ENCODE measurements at regions not wholly inside any gene's neighbourhood (a gene's known extent, or its start where the extent isn't known, plus 50 kb on each side); places are given as distances from the start of the nearest gene placed in this dataset.
A peak's percentile ranks its signal among the peaks of the same experiment; 100 is the strongest.
"Not testable (repeated sequence)": the region's sequence is repeated elsewhere in the genome, so short reads cannot be mapped to it uniquely, and the experiment has no call there.

GRCh38 chr5:21051945-21052344, 1063.9 kb upstream of the CDH18 start:
- DNase-seq (ENCODE audit: low spot score) = no peak

GRCh38 chr5:21049901-21050300, 1061.9 kb upstream of the CDH18 start:
- DNase-seq (ENCODE audit: low spot score) = no peak

- DNase-seq (ENCODE audit: low spot score) = no peak
These were observed 1043.0 kb upstream of the CDH18 start for GRCh38 chr5:21030981-21031380.

- no peak for DNase-seq (ENCODE audit: low spot score)
These were observed 1037.0 kb upstream of the CDH18 start for GRCh38 chr5:21024966-21025365.

GRCh38 chr5:21013237-21013636, 1025.2 kb upstream of the CDH18 start:
- no peak for DNase-seq (ENCODE audit: low spot score)

- no peak for DNase-seq (ENCODE audit: low spot score)
These were observed 1019.8 kb upstream of the CDH18 start for GRCh38 chr5:21007781-21008180.

- DNase-seq (ENCODE audit: low spot score) = not testable (repeated sequence)
These were observed 1000.9 kb upstream of the CDH18 start for GRCh38 chr5:20988933-20989332.

GRCh38 chr5:20985754-20986153, 997.8 kb upstream of the CDH18 start:
- no peak for DNase-seq (ENCODE audit: low spot score)

- no peak for DNase-seq (ENCODE audit: low spot score)
These were observed 986.4 kb upstream of the CDH18 start for GRCh38 chr5:20974426-20974825.

- no peak for DNase-seq (ENCODE audit: low spot score)
These were observed 984.5 kb upstream of the CDH18 start for GRCh38 chr5:20972419-20972925.

GRCh38 chr5:20959347-20959746, 971.3 kb upstream of the CDH18 start:
- no peak for DNase-seq (ENCODE audit: low spot score)

- DNase-seq (ENCODE audit: low spot score) = no peak
These were observed 970.6 kb upstream of the CDH18 start for GRCh38 chr5:20958641-20959040.

GRCh38 chr5:20956134-20956533, 968.1 kb upstream of the CDH18 start:
- DNase-seq (ENCODE audit: low spot score) = no peak

- DNase-seq (ENCODE audit: low spot score) = no peak
These were observed 961.6 kb upstream of the CDH18 start for GRCh38 chr5:20949636-20950035.

- not testable (repeated sequence) for DNase-seq (ENCODE audit: low spot score)
These were observed 955.4 kb upstream of the CDH18 start for GRCh38 chr5:20943183-20943971.

GRCh38 chr5:20942603-20943002, 954.6 kb upstream of the CDH18 start:
- DNase-seq (ENCODE audit: low spot score) = peak; percentile 4

GRCh38 chr5:20940786-20941185, 952.8 kb upstream of the CDH18 start:
- DNase-seq (ENCODE audit: low spot score) = not testable (repeated sequence)

- DNase-seq (ENCODE audit: low spot score) = not testable (repeated sequence)
These were observed 902.9 kb upstream of the CDH18 start for GRCh38 chr5:20890936-20891335.

GRCh38 chr5:20875726-20876125, 887.7 kb upstream of the CDH18 start:
- not testable (repeated sequence) for DNase-seq (ENCODE audit: low spot score)

- DNase-seq (ENCODE audit: low spot score) = not testable (repeated sequence)
These were observed 877.9 kb upstream of the CDH18 start for GRCh38 chr5:20865892-20866291.

GRCh38 chr5:20833081-20833627, 845.2 kb upstream of the CDH18 start:
- no peak for DNase-seq (ENCODE audit: low spot score)

- DNase-seq (ENCODE audit: low spot score) = no peak
These were observed 844.4 kb upstream of the CDH18 start for GRCh38 chr5:20832204-20833080.

- not testable (repeated sequence) for DNase-seq (ENCODE audit: low spot score)
These were observed 838.0 kb upstream of the CDH18 start for GRCh38 chr5:20825951-20826350.
